Esophagus muscularis mucosa (tissue), 4 donors: ENCODE measurements at regions not wholly inside any gene's neighbourhood (a gene's known extent, or its start where the extent isn't known, plus 50 kb on each side); places are given as distances from the start of the nearest gene placed in this dataset.

Experiments used
- DNase-seq: peaks from one replicate; pipeline ENCODE4 v3.0.0-alpha.2; 2017; ENCODE audit errors: extremely low spot score
- H3K27ac ChIP-seq, 4 donors: fragments of 200-600 bp; sonication (generic); replicated peaks in 1 of 4; 1 replicate in 3 of 4; 2 replicates in 1 of 4; pipeline ENCODE4 v1.5.1; 2016 to 2019; ENCODE audit warnings: mild to moderate bottlenecking in 1 of 4
- H3K27me3 ChIP-seq, 4 donors: fragments of 200-600 bp; sonication (generic); one replicate each; pipeline versions ENCODE4 v1.5.1 to v1.6.0; 2016 to 2019
- H3K36me3 ChIP-seq, 4 donors: fragments of 200-600 bp; sonication (generic); one replicate each; pipeline ENCODE4 v1.5.1; 2016 to 2019
- H3K4me1 ChIP-seq, 4 donors: fragments of 200-600 bp; sonication (generic); one replicate each; pipeline ENCODE4 v1.5.1; 2016 to 2019
- H3K4me3 ChIP-seq, 4 donors: fragments of 200-600 bp; sonication (generic); 1 replicate in 2 of 4; 2 replicates in 2 of 4; pipeline ENCODE4 v1.5.1; 2016 to 2019; ENCODE audit warnings: mild to moderate bottlenecking in 4 of 4, moderate library complexity in 1 of 4
- H3K9me3 ChIP-seq, 4 donors: fragments of 200-600 bp; sonication (generic); 1 replicate in 3 of 4; 2 replicates in 1 of 4; pipeline ENCODE4 v1.5.1; 2016 to 2019
- EP300 ChIP-seq: sonication (generic); formaldehyde crosslinking; IDR thresholded peaks from one replicate; pipeline ENCODE4 v1.6.1; 2017; ENCODE audit warnings: antibody characterized with exemption
- POLR2A ChIP-seq: fragments of 450-650 bp; IDR thresholded peaks from one replicate; pipeline ENCODE4 v1.6.1; 2017; ENCODE audit warnings: antibody characterized with exemption, moderate library complexity, mild to moderate bottlenecking, low read depth
- POLR2AphosphoS5 ChIP-seq, 2 donors: sonication (generic); formaldehyde crosslinking; IDR thresholded peaks; one replicate each; pipeline ENCODE4 v1.6.1; 2017; ENCODE audit warnings: antibody characterized with exemption in 2 of 2
- WGBS: methylation state at CpG from one replicate; pipeline ENCODE4 v1.1.5; 2018; 5-methylcytosine and 5-hydroxymethylcytosine counted together
- intact Hi-C: fragments of 100-400 bp; cut with DNase I; formaldehyde crosslinking; loops from one replicate; pipeline ENCODE4 v1.15.1; 2023
- TF ChIP-seq, protein P1 (sequence below), 3 experiments: fragments of 200-600 bp in 2 of 3; fragments of 450-650 bp in 1 of 3; sonication (generic) in 2 of 3; IDR thresholded peaks; one replicate each; pipeline ENCODE4 v1.5.1; 2017 to 2019; ENCODE audit warnings: antibody characterized with exemption in 3 of 3, mild to moderate bottlenecking in 2 of 3, moderate library complexity in 1 of 3

DNA sequence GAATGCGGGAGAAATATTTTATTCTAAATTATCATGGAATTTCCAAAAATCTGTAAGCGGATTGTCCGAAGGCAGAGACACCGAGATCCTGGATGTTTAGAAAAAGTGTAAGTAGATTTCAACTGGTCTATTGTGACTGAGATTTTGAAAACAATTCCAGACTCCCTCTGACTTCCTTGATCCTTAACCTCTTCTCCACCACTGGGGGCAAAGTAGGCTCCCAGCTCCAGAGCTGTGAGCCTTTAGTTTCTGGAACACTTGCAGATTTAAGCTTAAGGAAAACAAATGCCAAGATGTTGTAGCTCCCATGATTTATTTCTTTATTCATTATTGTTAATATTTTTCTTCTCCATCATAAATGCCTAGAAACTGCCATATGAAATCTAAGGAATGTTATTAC lies 1320.5 kb upstream of the SEL1L start:
- Histone ChIP-seq H3K9me3 (no peaks in the 10 kb centered on the region), H3K4me3 (no peak overlapping the region), H3K27me3 (no peaks in the 10 kb centered on the region), H3K4me1 (peaks cover 0 to 23% (median 20%) of the 10 kb centered on the region in 4 donors), H3K36me3 (no peaks in the 10 kb centered on the region), H3K27ac (no peak overlapping the region)
- TF ChIP-seq POLR2A = no peak
- TF ChIP-seq, protein P1, sequence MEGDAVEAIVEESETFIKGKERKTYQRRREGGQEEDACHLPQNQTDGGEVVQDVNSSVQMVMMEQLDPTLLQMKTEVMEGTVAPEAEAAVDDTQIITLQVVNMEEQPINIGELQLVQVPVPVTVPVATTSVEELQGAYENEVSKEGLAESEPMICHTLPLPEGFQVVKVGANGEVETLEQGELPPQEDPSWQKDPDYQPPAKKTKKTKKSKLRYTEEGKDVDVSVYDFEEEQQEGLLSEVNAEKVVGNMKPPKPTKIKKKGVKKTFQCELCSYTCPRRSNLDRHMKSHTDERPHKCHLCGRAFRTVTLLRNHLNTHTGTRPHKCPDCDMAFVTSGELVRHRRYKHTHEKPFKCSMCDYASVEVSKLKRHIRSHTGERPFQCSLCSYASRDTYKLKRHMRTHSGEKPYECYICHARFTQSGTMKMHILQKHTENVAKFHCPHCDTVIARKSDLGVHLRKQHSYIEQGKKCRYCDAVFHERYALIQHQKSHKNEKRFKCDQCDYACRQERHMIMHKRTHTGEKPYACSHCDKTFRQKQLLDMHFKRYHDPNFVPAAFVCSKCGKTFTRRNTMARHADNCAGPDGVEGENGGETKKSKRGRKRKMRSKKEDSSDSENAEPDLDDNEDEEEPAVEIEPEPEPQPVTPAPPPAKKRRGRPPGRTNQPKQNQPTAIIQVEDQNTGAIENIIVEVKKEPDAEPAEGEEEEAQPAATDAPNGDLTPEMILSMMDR (IDR thresholded peaks at IDR 0.05) = no peak
- no peak for TF ChIP-seq EP300
- TF ChIP-seq POLR2AphosphoS5 (IDR thresholded peaks at IDR 0.05) = no peak
- intact Hi-C loops = no loop called here
- no peak for DNase-seq
- 68% methylated on average over 4 of the region's 4 CpGs for WGBS

DNA sequence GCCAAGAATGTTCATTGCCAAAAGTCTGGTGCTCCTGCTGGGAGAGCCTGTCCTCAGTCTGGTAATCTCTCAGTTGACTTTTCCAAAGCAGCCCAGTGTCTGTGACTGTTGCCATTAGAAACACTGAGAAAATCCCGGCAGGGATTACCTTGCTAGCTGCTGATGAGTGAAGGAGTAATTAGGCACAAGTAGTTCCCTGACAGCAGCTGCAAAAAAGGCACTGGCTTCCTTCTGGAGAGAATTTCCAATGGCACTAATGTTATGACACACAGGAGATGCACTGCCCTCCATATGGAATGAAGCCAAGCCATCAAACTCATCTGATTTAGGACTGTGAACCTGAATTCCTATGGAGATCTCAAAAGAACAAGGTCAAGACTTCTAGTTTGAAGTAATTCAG lies 1321.2 kb upstream of the SEL1L start:
- H3K27me3 ChIP-seq = no peaks in the 10 kb centered on the region
- no peak overlapping the region for H3K27ac ChIP-seq
- H3K9me3 ChIP-seq = no peaks in the 10 kb centered on the region
- H3K4me1 ChIP-seq = peaks cover 0 to 23% (median 20%) of the 10 kb centered on the region in 4 donors
- intact Hi-C loops = no loop called here
- 67% methylated on average over 1 of the region's 1 CpG for WGBS
- H3K36me3 ChIP-seq = no peaks in the 10 kb centered on the region
- TF ChIP-seq POLR2AphosphoS5 (IDR thresholded peaks at IDR 0.05) = no peak
- no peak for TF ChIP-seq POLR2A
- no peak for TF ChIP-seq EP300
- TF ChIP-seq, protein P1 (IDR thresholded peaks at IDR 0.05) = no peak
- DNase-seq = no peak
- H3K4me3 ChIP-seq = no peak overlapping the region

DNA sequence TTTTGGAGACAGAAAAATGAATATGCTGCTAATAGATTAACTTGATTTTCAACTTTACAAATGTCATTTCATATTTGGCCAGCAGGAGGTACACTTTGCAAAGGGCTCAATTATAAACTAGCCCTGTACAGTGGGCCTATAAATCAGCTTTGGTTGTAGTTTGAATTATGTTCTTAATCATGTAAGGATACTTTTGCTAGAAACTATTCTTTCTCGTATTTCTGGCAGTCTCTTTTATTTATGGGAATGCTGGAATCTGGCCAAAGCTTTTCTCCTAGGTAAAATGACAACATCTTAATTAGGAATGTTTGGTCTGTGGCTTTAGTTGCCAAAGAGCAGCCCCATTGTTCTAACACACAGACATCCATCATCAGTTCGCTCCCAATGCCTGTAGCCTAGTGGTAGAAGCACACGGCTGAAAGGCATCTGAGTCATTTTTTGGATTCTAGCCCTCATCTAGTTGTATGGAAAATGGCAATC lies 1322.3 kb upstream of the SEL1L start:
- intact Hi-C loops = no loop called here
- WGBS = 27% methylated on average over 3 of the region's 3 CpGs
- H3K4me1 ChIP-seq = peaks cover 0 to 23% (median 20%) of the 10 kb centered on the region in 4 donors
- H3K9me3 ChIP-seq = no peaks in the 10 kb centered on the region
- no peaks in the 10 kb centered on the region for H3K27me3 ChIP-seq
- no peak for DNase-seq
- H3K27ac ChIP-seq = no peak overlapping the region
- TF ChIP-seq POLR2A = no peak
- TF ChIP-seq, protein P1 (IDR thresholded peaks at IDR 0.05) = peak in 2 of 3 experiments; percentile 15 to 45
- no peak overlapping the region for H3K4me3 ChIP-seq
- no peaks in the 10 kb centered on the region for H3K36me3 ChIP-seq

- H3K27me3 ChIP-seq = no peaks in the 10 kb centered on the region
- 85% methylated on average over 5 of the region's 5 CpGs for WGBS
Measured at GRCh38 chr14:82861313-82861712, 1327.7 kb upstream of the SEL1L start.

More at GRCh38 chr14:82861313-82861712, 1327.7 kb upstream of the SEL1L start:
- Histone ChIP-seq H3K9me3 (peaks cover 0 to 12% (median 2%) of the 10 kb centered on the region in 4 donors), H3K27ac (no peak overlapping the region), H3K4me3 (no peak overlapping the region), H3K4me1 (peaks cover 0 to 1% (median 0%) of the 10 kb centered on the region in 4 donors), H3K36me3 (no peaks in the 10 kb centered on the region)
- TF ChIP-seq, protein P1 (IDR thresholded peaks at IDR 0.05) = no peak
- no peak for TF ChIP-seq EP300
- no peak for TF ChIP-seq POLR2AphosphoS5 (IDR thresholded peaks at IDR 0.05)
- TF ChIP-seq POLR2A = no peak
- intact Hi-C loops = no loop called here
- DNase-seq = no peak
